ENCODE measurements at regions not wholly inside any gene's neighbourhood (a gene's known extent, or its start where the extent isn't known, plus 50 kb on each side); places are given as distances from the start of the nearest gene placed in this dataset.

DNA sequence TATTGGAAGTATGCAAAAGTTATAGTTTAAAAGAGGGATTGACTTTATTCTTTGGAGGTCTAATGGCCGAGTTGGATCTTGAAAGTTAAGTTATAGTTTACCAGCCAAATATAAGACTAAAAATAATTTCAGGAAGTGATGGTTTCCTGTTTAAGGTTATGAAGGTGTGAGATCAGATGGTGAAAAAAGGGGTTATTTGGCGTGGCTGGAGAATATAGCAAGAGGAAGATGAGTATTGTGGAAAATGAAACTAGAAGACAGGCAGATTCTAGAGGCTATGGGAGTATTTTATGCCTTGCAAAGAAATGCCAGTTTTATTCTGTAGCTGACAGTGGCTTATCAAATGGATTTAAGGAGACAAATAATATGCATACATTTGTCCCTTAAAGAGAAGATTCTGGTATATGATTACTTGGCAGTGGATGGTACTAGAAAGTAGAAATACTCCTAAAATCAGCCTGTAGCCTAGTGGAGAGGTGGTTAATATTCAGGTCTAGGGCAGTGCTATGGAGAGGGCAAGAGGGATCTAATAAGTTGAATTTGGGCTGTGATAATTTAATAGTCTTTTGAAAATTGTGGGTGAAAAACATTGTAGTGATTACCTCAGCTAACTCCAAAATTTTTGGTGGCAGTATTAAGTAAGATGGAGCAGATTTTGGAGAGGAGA is 1091.8 kb upstream of the ATXN7L3B start:
- Histone ChIP-seq H3K9me3 (ENCODE audit: control insufficient read depth in 2 of 3, insufficient read depth in 1 of 3, low read length in 3 of 3) (no peaks in the 10 kb centered on the region), H3K4me3 (ENCODE audit: low read length in 3 of 3) (no peak overlapping the region), H3K27me3 (ENCODE audit: control insufficient read depth, insufficient read depth, low read length) (no peaks in the 10 kb centered on the region), H3K36me3 (ENCODE audit: control insufficient read depth in 2 of 3, insufficient read depth in 3 of 3, low read length in 3 of 3) (no peaks in the 10 kb centered on the region), H3K9ac (ENCODE audit: low read length in 3 of 3) (no peak overlapping the region), H3K4me1 (ENCODE audit: control insufficient read depth in 2 of 3, insufficient read depth in 2 of 3, low read depth in 1 of 3, low read length in 3 of 3) (no peaks in the 10 kb centered on the region), H3K27ac (ENCODE audit: low read depth in 2 of 2, low read length in 2 of 2) (no peak overlapping the region)
- intact Hi-C loops (cut with DNase I) = no loop called here
- DNase-seq (no peak), FAIRE-seq (no peak)
- TF ChIP-seq, protein P1, sequence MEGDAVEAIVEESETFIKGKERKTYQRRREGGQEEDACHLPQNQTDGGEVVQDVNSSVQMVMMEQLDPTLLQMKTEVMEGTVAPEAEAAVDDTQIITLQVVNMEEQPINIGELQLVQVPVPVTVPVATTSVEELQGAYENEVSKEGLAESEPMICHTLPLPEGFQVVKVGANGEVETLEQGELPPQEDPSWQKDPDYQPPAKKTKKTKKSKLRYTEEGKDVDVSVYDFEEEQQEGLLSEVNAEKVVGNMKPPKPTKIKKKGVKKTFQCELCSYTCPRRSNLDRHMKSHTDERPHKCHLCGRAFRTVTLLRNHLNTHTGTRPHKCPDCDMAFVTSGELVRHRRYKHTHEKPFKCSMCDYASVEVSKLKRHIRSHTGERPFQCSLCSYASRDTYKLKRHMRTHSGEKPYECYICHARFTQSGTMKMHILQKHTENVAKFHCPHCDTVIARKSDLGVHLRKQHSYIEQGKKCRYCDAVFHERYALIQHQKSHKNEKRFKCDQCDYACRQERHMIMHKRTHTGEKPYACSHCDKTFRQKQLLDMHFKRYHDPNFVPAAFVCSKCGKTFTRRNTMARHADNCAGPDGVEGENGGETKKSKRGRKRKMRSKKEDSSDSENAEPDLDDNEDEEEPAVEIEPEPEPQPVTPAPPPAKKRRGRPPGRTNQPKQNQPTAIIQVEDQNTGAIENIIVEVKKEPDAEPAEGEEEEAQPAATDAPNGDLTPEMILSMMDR (IDR thresholded peaks at IDR 0.05; ENCODE audit: borderline replicate concordance, extremely low read depth, insufficient read depth) = no peak

DNA sequence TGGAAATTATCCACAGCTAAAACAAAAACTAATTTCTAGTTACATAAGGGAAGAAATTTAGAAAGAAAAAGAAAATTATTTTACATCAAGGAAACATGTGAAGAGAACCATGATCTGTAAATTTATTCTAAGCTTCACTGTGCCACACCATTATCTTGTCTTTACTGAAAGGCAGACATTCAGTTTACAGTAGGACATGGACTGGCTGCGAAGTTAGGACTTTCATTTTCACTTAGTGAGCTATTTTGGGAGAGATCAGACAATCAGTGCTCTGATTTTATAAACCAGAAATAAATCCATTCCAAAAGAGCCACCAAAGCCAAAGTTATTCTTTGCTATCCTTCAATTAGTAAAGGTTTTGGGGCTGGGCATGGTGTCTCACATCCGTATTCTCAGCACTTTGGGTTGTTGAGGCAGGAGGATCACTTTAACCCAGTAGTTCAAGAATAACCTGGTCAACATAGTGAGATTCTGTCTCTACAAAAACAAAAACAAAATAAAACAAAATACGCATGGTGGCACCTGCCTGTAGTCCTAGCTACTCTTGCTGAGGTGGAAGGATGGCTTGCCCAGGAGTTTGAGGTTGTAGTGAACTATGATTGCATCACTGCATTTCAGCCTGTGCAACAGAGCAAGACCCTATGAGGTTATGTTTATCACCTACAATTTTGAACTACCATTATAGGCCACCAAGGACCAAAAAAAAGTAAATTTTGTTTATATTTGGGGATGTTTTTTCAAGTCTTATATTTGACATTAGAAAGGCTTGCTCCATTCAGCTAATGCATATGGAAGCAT is 1084.8 kb upstream of the ATXN7L3B start:
- no peaks in the 10 kb centered on the region for H3K9me3 ChIP-seq (ENCODE audit: control insufficient read depth in 2 of 3, insufficient read depth in 1 of 3, low read length in 3 of 3)
- no peaks in the 10 kb centered on the region for H3K36me3 ChIP-seq (ENCODE audit: control insufficient read depth in 2 of 3, insufficient read depth in 3 of 3, low read length in 3 of 3)
- H3K4me3 ChIP-seq (ENCODE audit: low read length in 3 of 3) = no peak overlapping the region
- intact Hi-C loops (cut with DNase I) = no loop called here
- no peak for DNase-seq
- H3K27ac ChIP-seq (ENCODE audit: low read depth in 2 of 2, low read length in 2 of 2) = no peak overlapping the region
- H3K9ac ChIP-seq (ENCODE audit: low read length in 3 of 3) = no peak overlapping the region
- FAIRE-seq = no peak
- TF ChIP-seq, protein P1 (IDR thresholded peaks at IDR 0.05; ENCODE audit: borderline replicate concordance, extremely low read depth, insufficient read depth) = no peak
- no peaks in the 10 kb centered on the region for H3K27me3 ChIP-seq (ENCODE audit: control insufficient read depth, insufficient read depth, low read length)
- H3K4me1 ChIP-seq (ENCODE audit: control insufficient read depth in 2 of 3, insufficient read depth in 2 of 3, low read depth in 1 of 3, low read length in 3 of 3) = no peaks in the 10 kb centered on the region

DNA sequence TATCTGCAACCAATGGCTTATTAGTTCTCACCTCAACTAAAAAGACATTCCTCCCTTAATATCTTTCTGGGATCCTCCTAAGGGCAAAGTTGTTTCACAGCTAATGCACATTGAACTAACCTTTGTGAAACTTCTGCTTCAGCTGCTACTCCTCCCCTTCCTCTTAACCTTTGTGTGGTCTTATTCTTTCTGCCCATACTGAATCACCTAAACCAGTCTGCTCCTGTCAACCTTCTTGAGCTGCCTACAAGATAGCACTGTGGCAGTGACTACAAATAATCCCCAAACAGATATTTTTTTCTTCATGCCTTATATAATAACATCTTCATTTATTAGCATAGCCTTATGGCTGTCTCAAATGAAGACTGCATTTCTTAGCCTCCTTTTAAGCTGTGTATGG is 1077.4 kb upstream of the ATXN7L3B start:
- H3K27me3 ChIP-seq (ENCODE audit: control insufficient read depth, insufficient read depth, low read length) = no peaks in the 10 kb centered on the region
- H3K9ac ChIP-seq (ENCODE audit: low read length in 3 of 3) = no peak overlapping the region
- H3K4me3 ChIP-seq (ENCODE audit: low read length in 3 of 3) = no peak overlapping the region
- H3K27ac ChIP-seq (ENCODE audit: low read depth in 2 of 2, low read length in 2 of 2) = no peak overlapping the region
- TF ChIP-seq, protein P1 (IDR thresholded peaks at IDR 0.05; ENCODE audit: borderline replicate concordance, extremely low read depth, insufficient read depth) = no peak
- no peaks in the 10 kb centered on the region for H3K9me3 ChIP-seq (ENCODE audit: control insufficient read depth in 2 of 3, insufficient read depth in 1 of 3, low read length in 3 of 3)
- DNase-seq = no peak
- intact Hi-C loops (cut with DNase I) = no loop called here
- H3K36me3 ChIP-seq (ENCODE audit: control insufficient read depth in 2 of 3, insufficient read depth in 3 of 3, low read length in 3 of 3) = no peaks in the 10 kb centered on the region
- H3K4me1 ChIP-seq (ENCODE audit: control insufficient read depth in 2 of 3, insufficient read depth in 2 of 3, low read depth in 1 of 3, low read length in 3 of 3) = no peaks in the 10 kb centered on the region
- FAIRE-seq = no peak

Measured in kidney (tissue), 13 donors.